Loucy (cell line): ENCODE measurements at regions not wholly inside any gene's neighbourhood (a gene's known extent, or its start where the extent isn't known, plus 50 kb on each side); places are given as distances from the start of the nearest gene placed in this dataset.

ENCODE experiments used
- H2AFZ ChIP-seq: fragments of 200-600 bp; sonication (generic); 2 replicates; pipeline ENCODE4 v1.6.0; 2016; ENCODE audit warnings: antibody characterized with exemption, mild to moderate bottlenecking, low read length, moderate library complexity
- H3F3A ChIP-seq: fragments of 200-600 bp; 2 replicates; pipeline ENCODE4 v1.6.0; 2016; ENCODE audit warnings: antibody characterized with exemption, low read depth, mild to moderate bottlenecking
- H3K27me3 ChIP-seq: fragments of 200-600 bp; sonication (generic); 2 replicates; pipeline ENCODE4 v1.6.1; 2014; ENCODE audit warnings: low read length, mild to moderate bottlenecking; ENCODE audit not compliant: insufficient read depth, poor library complexity, severe bottlenecking
- H3K36me3 ChIP-seq: fragments of 200-600 bp; sonication (generic); 2 replicates; pipeline ENCODE4 v1.6.1; 2016; ENCODE audit warnings: low read length; ENCODE audit not compliant: insufficient read depth
- H3K4me1 ChIP-seq: fragments of 200-600 bp; sonication (generic); 2 replicates; pipeline ENCODE4 v1.5.1; 2014; ENCODE audit warnings: low read length, mild to moderate bottlenecking; ENCODE audit not compliant: insufficient read depth, poor library complexity, severe bottlenecking
- H3K4me2 ChIP-seq: fragments of 200-600 bp; sonication (generic); 2 replicates; pipeline ENCODE4 v1.6.0; 2014; ENCODE audit warnings: antibody characterized with exemption, low read length, low read depth, mild to moderate bottlenecking; ENCODE audit not compliant: poor library complexity, severe bottlenecking
- H3K4me3 ChIP-seq: fragments of 200-600 bp; sonication (generic); 2 replicates; pipeline ENCODE4 v1.5.1; 2014; ENCODE audit warnings: low read length, mild to moderate bottlenecking, mixed read lengths; ENCODE audit not compliant: poor library complexity, severe bottlenecking
- H3K79me2 ChIP-seq: fragments of 200-600 bp; sonication (generic); 2 replicates; pipeline ENCODE4 v1.6.1; 2014; ENCODE audit warnings: low read length; ENCODE audit not compliant: insufficient read depth
- H3K9ac ChIP-seq: fragments of 200-600 bp; sonication (generic); 2 replicates; pipeline ENCODE4 v1.6.0; 2014; ENCODE audit warnings: mild to moderate bottlenecking, low read depth, low read length, moderate library complexity; ENCODE audit not compliant: poor library complexity, severe bottlenecking
- H3K9me2 ChIP-seq: fragments of 200-600 bp; sonication (generic); replicated peaks from 2 replicates; pipeline ENCODE4 v1.6.1; 2016; ENCODE audit warnings: low read depth, low read length, mixed read lengths
- H3K9me3 ChIP-seq: fragments of 200-600 bp; sonication (generic); 2 replicates; pipeline ENCODE4 v1.6.1; 2014; ENCODE audit warnings: mild to moderate bottlenecking, antibody characterized with exemption, low read length, low read depth; ENCODE audit not compliant: insufficient read depth
- H4K20me1 ChIP-seq: fragments of 200-600 bp; sonication (generic); 2 replicates; pipeline ENCODE4 v1.6.0; 2014; ENCODE audit warnings: antibody characterized with exemption, low read length, mild to moderate bottlenecking; ENCODE audit not compliant: insufficient read depth, poor library complexity, severe bottlenecking
- CTCF ChIP-seq: fragments of 200-600 bp; sonication (generic); conservative IDR thresholded peaks from 2 replicates; pipeline ENCODE4 v1.5.1; 2014; ENCODE audit warnings: mild to moderate bottlenecking, antibody characterized with exemption, low read length
- EZH2phosphoT487 ChIP-seq: fragments of 200-600 bp; IDR thresholded peaks from 2 replicates; pipeline ENCODE4 v1.6.1; 2018; ENCODE audit warnings: antibody characterized with exemption, mild to moderate bottlenecking, moderate library complexity, borderline replicate concordance

- no peaks in the 10 kb centered on the region for H3K4me1 ChIP-seq
- H3K36me3 ChIP-seq, result no peaks in the 10 kb centered on the region
- H3K9me3 ChIP-seq, result no peaks in the 10 kb centered on the region
- no peaks in the 10 kb centered on the region for H4K20me1 ChIP-seq
- H3K9me2 ChIP-seq, result no peaks in the 10 kb centered on the region
- no peak overlapping the region for H2AFZ ChIP-seq
- H3K27me3 ChIP-seq, result no peaks in the 10 kb centered on the region
- TF ChIP-seq CTCF (no peak), EZH2phosphoT487 (no peak)
- no peak overlapping the region for H3K9ac ChIP-seq
- H3K4me3 ChIP-seq, result no peak overlapping the region
- H3K79me2 ChIP-seq, result no peaks in the 10 kb centered on the region
- H3F3A ChIP-seq, result no peaks in the 10 kb centered on the region
- no peak overlapping the region for H3K4me2 ChIP-seq
Observed at GRCh38 chr10:44573821-44574220, 188.9 kb upstream of the CXCL12 start.

GRCh38 chr10:44574596-44575480 is 189.9 kb upstream of the CXCL12 start:
- no peaks in the 10 kb centered on the region for H3K9me2 ChIP-seq
- H3K27me3 ChIP-seq, result no peaks in the 10 kb centered on the region
- H3K4me3 ChIP-seq, result no peak overlapping the region
- H3K4me1 ChIP-seq, result no peaks in the 10 kb centered on the region
- no peaks in the 10 kb centered on the region for H3K9me3 ChIP-seq
- no peaks in the 10 kb centered on the region for H4K20me1 ChIP-seq
- no peak overlapping the region for H3K4me2 ChIP-seq
- no peaks in the 10 kb centered on the region for H3F3A ChIP-seq
- H3K36me3 ChIP-seq, result no peaks in the 10 kb centered on the region
- no peak overlapping the region for H3K9ac ChIP-seq
- TF ChIP-seq EZH2phosphoT487 (no peak), CTCF (no peak)
- no peak overlapping the region for H2AFZ ChIP-seq
- H3K79me2 ChIP-seq, result no peaks in the 10 kb centered on the region

- H3K36me3 ChIP-seq, result no peaks in the 10 kb centered on the region
- no peak overlapping the region for H3K4me3 ChIP-seq
- H3K9ac ChIP-seq, result no peak overlapping the region
- no peaks in the 10 kb centered on the region for H3K79me2 ChIP-seq
- H3F3A ChIP-seq, result no peaks in the 10 kb centered on the region
- no peaks in the 10 kb centered on the region for H3K4me1 ChIP-seq
- no peaks in the 10 kb centered on the region for H3K27me3 ChIP-seq
- no peaks in the 10 kb centered on the region for H4K20me1 ChIP-seq
- H3K9me3 ChIP-seq, result no peaks in the 10 kb centered on the region
- H2AFZ ChIP-seq, result no peak overlapping the region
- no peak for TF ChIP-seq CTCF
- TF ChIP-seq EZH2phosphoT487, result no peak
- no peaks in the 10 kb centered on the region for H3K9me2 ChIP-seq
- H3K4me2 ChIP-seq, result no peak overlapping the region
Observed at GRCh38 chr10:44575601-44576380, 190.9 kb upstream of the CXCL12 start.
